Fibroblast of skin of left quadriceps (primary cell): ENCODE measurements at regions not wholly inside any gene's neighbourhood (a gene's known extent, or its start where the extent isn't known, plus 50 kb on each side); places are given as distances from the start of the nearest gene placed in this dataset.

Source experiments
- DNase-seq, 2 experiments: peaks; one replicate each; pipeline ENCODE4 v3.0.0-alpha.2; 2013; ENCODE audit warnings: low read depth in 2 of 2

DNA sequence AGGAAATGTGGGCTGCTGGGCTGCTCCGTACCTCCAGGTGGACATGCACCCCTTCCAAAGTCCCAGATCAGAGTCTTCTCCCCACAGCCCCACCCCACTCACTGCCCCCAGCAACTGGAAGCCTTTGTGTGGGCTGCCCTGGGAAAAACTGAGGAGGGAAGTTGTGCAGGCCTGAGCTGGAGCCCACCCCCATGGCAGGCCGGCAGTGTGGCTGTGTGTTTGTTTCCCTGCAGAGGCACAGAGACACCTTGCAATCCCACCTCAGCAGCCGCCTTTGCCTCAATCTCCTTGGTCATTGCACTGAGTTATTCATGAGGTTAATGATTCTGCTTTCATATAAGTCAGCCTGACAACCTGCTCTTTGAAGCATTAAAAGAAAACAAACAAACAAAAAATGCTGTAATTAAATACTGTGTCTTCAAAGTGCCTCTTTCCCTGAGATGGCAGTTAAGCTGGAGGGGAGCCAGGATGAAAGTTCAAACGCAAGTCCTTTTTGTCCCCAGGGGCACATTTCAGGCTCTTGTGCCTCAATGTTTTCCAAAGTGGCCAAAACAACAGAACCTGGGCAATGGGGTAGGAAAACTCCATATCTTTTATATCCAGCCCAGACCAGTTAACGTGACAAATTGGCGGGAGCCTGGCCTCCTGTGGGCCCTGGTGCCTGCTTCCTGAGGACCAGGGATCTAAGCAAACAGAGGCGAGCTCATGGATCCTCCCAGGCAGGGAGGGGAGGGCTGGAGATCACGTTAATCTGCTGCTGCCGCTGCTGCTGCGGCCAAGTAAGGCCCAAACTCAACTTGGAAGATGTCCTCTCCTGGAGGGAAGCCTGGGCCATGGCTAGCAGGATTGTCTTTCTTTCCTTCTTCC is 51.9 kb upstream of the TSPAN11 start:
- DNase-seq, result no peak

GRCh38 chr12:30870491-30871265 is 55.9 kb upstream of the TSPAN11 start:
- DNase-seq, result no peak

- no peak for DNase-seq
Measured at GRCh38 chr12:30867415-30867814, 59.1 kb upstream of the TSPAN11 start.

DNA sequence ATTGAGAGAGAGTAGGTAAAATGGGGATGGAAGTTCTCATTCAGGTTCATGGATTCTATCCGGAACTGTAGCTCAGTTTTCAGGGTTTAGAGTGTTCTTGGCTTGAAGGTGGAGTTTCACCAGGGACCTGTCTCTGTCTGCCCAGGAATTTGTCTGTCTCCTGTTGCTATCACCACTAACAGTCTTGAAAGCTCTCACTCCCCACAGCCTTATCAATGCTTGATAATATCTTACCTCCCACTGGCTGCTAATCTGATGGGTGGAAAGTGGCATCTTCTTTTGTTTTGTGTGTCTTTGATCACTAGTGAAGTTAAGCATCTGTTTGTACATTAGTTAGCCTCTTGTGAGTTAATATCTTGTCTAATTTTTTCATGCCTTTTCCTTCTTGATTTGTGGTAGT is 60.3 kb upstream of the TSPAN11 start:
- DNase-seq, result no peak

DNA sequence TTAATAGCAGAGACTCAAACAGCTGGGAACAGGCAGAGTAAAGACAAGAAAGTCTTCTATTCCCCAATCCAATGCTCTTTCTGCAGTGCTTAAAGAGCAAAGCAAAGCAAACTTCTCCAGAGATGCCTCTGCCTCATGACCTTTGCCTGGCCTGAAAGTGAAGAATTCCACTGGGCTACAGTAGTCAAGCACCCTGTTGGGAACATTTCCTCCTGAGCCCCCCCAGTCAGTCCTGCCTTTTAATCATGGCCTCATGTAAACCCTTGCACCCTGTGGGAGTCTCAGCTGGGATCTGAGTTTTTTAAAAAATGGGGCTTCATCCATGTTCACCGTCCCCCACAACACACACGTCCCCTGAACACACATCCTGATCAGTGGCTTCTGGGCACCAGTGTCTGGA is 62.7 kb upstream of the TSPAN11 start:
- DNase-seq, result no peak

DNA sequence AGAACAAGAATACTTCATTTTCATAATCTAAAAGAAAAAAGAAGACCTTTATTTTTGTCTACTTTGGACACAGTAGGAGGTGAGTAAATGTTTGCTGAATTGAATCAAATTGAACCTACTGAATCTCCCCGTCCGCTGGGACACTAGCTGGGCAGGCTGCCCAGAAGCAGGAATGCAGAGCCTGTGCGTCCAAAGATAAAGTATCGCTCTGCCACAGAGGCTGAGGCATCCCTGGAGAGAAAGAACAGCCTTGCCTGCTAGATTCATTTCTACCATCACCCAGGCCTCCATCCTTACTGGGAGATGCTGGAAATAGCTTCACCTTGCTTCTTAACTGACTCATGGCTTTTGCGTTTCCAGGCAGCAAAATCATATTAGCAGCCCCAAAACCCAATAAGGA is 64.1 kb upstream of the TSPAN11 start:
- DNase-seq, result peak; percentile 32 to 35

GRCh38 chr12:30859226-30859625 is 67.3 kb upstream of the TSPAN11 start:
- no peak for DNase-seq

DNA sequence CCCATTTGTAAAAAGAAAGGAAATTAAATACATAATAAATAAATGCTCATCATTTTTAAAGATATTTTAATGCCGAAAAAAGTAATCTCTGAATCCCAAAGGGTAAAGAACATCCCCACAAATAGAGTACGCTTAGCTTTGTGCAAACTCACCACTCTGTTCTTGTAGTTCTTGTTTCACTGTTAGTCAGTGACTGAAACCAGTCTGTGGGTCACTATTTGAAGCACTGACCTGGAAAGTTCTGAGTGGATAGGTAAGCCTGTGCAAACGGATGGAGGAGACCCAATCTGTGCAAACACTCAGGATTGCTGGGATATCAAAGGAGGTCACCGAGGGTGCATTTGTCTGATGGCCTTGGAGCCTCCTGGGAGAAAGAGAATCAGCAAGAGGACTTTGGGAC is 68.1 kb upstream of the TSPAN11 start:
- DNase-seq, result no peak

GRCh38 chr12:30853561-30854133 is 72.9 kb upstream of the TSPAN11 start:
- no peak for DNase-seq

DNA sequence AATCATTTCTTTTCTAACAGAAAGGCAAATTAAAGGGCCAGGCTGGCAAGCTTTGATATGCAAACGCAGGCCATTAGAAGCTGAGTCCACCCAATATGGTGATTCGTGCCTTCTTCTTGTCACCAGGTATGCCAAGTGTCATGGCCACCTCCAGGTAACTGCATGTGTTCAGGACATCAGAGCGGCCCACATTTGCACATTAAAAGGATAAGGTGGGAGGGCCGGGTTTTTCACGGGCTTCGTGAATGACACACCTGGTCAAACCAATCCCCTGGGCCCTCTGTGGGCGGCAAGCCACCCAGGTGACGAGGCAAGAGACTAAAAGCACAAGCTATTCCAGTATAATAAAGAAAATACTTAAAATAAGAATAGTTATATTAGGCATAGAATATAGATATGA is 75.9 kb upstream of the TSPAN11 start:
- DNase-seq, result no peak

DNA sequence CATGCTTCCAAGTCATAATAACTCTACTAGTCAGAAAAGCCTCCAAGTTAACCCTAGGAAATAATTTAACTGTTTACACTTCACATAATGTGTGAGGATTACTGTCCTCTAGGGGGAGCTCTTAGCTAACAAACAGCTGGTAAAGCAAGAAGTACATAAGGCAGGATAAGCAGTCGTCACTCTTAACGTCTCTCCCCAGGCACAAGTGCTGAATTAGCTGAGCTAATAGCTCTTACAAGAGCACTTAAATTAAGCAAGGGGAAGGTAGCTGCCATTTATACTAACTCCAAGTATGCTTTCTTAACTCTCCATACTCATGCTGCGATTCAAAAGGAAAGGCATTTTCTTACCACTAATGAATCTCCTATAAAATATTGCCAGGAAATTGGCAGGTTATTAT is 79.3 kb upstream of the TSPAN11 start:
- DNase-seq, result peak; percentile 29 to 31

- DNase-seq, result no peak
Measured at GRCh38 chr12:30846776-30847175, 79.8 kb upstream of the TSPAN11 start.

GRCh38 chr12:30845676-30846075 is 80.9 kb upstream of the TSPAN11 start:
- no peak for DNase-seq

DNA sequence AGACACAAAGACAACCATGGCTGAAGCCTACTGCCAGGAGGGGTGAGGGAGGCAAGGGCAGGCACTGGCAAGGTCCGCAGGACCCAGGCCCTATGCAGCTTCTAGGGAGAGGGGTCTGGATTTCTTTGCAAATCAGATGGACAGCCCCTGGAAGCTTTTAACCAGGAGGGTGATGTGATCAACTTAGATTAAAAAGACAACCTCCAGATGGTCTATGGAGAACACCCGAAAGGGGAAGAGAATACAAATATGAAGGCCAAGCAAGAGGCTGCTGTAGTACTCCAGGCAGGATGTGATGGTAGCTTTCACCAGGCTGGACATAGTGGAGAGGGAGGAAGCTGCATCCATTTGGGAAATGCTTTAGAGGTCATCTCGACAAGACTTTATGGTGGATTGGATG is 83.3 kb upstream of the TSPAN11 start:
- no peak for DNase-seq

DNA sequence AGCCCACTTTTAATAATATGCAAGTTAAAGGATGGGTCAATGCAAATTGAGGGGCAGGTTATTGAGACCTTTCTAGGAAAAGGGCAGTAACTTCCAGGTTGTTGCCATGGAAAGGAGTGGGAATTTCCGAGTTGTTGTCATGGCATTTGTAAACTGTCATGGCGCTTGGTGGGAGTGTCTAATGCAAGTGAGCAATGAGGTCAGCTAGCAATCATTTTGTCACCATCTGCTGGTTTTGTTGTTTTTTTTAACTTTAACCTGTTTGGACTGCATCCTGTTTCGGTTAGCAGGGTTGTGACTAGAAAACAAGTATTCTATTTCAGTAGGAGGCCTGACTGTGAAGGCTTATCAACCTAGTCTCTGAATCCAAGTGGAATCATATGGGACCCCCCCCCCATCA is 85.8 kb upstream of the TSPAN11 start:
- no peak for DNase-seq

DNA sequence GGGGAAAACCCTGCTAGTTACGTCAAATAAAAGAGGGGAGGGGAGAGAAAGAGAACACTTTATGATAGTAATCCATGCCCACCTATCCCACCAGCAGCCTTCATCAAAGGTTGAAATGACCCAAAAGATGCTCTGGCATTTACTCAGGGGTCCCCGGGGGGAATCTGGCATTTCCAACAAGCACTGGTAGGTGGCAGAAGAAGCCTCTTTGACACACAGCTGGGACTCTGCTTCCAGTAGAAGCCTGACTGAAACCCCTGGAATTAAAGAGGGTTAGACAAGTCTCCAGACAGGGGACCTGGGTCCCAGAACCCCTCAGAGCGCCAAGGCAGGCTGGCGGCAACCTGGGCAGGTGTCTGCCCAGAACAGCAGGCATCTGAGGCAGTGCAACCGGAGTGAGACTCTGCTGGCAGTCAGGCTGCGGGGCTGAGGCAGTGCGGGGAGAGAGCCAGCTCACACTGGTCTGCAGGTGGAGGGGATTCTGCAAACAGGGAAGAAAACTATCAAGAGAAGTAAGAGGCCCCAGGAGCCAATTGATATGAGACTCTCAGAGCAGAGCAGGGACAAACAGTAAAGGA is 85.0 kb upstream of the CAPRIN2 start:
- no peak for DNase-seq

- DNase-seq, result no peak
Measured at GRCh38 chr12:30837595-30837994, 82.8 kb upstream of the CAPRIN2 start.

DNA sequence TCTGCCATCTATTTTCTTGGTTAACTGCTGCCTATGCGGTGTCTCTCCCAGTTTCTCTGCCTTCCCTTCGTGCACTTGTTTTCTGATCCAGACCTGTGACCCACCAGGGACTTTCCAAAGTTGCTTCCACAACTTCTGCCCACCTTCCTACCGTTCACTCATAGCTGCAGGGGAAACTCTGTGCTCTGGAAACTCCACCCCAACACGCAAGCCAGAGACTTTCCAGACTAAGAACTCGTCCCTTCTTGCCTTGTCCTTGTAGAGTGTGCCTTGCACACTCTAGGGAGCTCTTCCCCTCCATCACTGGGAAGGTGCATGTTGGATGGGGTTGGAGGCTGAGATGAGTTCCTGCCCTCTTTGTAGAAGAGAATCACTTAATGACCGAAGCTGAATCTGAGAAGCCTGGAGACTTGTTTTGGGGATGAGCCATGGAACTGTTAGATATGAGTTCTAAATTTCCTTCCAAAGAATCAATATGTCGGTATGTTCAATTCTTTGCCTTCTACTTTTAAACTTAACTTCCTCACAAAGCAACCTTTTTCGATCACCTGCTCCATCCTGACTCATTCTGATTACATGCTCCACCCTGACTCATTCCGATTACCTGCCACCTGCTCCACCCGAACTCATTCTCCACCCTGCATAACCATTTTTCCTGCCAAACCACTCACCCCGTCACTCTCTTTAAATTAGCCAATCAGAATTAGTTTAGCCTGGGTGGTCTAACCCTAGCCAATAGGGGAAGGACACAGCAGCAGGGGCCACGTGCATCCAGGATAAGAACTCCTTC is 82.1 kb upstream of the CAPRIN2 start:
- no peak for DNase-seq

DNA sequence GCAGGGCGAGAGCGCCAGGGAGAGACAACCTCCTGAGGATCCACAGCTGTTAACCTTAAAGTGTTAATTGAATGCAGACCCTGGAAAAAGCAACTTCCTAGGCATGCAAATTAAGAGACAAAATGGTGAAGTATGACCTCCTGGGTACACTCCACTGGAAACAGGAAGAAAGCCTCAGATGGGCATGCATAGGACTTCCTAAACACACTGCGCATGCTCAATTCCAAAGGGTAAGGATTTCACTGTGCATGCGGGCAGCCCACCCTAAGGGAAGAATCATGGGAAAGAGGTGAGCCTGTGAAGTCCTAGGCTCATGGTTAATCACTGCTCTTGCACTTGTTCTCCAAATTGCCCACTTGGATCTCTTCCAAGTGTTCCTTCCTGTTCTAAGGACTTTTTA is 80.5 kb upstream of the CAPRIN2 start:
- DNase-seq, result no peak

DNA sequence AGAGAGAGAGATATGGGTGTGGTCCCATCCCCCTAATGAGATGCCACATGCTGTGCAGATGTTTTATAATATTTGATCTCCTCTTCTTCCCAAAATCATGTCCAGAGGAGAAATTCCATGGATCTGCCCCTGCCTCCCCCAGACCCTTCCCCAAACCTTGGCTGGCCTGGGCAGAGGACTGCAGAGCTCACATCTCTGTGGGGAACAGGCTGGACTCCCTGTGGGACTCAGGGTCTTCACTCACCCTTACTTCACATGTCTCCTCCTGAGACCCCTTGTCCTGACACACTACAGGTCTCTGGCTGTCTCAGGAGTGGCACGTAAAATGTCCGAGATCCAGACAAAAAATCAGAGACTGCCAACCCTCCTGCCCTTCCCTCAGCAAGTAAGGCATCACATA is 76.0 kb upstream of the CAPRIN2 start:
- no peak for DNase-seq

GRCh38 chr12:30829876-30830275 is 75.1 kb upstream of the CAPRIN2 start:
- DNase-seq, result no peak

DNA sequence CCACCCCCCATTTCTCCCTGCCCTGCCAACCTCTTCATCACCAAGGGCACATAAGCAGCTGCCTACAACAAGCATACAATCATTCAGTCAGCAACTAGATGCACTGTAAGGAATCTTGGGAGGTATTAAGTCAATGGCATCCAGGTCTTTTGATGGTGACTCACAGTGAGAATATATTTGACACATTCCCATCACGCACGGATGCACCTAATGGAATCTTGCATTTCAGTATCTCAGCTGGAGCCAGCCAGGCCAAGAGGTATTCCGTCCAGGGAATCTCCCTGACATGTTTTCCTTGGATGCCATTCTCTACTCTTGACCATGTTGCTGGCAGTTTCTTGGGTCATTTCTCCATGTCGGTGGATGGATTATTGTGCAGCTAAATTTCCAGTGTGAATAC is 73.9 kb upstream of the CAPRIN2 start:
- no peak for DNase-seq
